Suppressor macrophage treated with lipopolysaccharide for 1 hour (primary cell): ENCODE measurements at regions not wholly inside any gene's neighbourhood (a gene's known extent, or its start where the extent isn't known, plus 50 kb on each side); places are given as distances from the start of the nearest gene placed in this dataset.
A peak's percentile ranks its signal among the peaks of the same experiment; 100 is the strongest.

Experiments
- DNase-seq, 3 donors: peaks; one replicate each; pipeline ENCODE4 v3.0.0-alpha.2; 2020 to 2022

DNA sequence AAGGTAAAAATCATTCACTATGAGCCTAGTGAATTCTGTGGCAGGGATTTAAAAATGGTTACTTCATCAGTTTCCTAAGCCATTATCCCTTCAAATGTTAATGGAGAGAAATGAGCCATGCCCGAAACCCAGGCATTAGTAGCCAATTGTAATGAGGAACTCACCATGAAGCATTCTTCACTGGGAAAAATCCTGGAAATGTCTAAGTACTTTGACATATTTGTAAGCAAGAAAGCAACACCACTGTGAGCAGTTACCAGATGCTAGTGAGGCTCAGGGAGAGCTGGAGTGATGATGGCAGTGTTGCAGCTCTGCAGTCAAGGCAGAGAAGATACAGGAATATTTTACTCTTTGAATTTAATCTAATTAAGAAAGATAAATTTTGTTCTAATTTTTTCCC, 220.0 kb upstream of the MBL2 start:
- no peak for DNase-seq

DNA sequence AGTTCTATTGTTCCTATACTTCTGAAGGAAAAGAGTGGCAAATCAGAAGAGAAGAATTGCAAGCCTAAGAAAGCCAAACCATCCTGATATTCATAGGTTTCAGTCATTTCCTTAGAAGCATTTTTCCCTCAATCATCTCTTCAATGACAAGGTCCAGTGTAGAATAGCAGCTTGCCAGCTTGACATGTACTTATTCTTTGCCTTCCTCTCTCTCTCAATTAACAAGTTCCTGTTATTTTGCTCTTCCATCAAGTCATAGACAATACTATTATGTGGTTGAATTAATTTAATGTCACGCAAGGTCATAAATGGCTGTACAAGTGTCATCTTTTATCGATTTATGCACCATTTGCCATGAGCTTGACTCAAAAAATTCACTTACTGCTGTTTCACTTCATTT, 216.3 kb upstream of the MBL2 start:
- no peak for DNase-seq

DNA sequence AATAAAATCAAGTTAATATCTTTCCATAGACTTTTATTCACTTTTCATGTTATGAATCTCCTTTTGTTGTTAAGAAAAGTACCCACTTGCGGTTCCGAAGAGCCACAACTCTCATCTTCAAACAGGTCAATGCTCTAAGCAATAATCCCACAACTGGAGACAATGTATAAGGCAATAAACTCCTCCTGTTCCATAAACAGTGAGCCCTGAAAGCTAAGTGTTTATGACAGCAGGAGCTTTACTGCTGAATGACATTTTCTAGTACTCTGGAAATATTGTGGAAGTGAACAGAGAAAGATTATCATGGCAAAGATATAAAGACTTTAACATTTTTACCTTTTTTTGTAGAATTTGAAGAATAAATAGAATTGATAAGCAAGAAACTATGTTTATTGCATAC, 213.5 kb upstream of the MBL2 start:
- DNase-seq: no peak

DNA sequence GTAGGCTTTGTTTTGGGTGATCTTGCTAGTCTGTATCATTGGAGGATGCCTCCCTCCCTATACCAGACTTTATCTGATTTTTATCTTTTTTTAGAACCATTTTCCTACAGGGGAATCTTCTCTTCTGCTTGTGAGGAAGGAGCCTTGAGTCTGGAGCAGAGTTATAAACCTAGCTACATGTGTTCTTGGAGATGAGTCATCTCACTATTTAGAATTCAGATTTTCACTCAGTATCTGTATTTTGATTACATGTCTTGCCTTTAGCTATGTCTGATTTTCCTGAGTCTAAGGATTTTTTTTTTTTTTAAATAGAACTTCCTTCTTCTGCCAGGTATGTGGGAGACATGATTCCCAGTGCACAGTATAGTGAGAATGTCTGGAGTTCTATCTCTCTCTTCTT, 211.6 kb upstream of the MBL2 start:
- DNase-seq: no peak

DNA sequence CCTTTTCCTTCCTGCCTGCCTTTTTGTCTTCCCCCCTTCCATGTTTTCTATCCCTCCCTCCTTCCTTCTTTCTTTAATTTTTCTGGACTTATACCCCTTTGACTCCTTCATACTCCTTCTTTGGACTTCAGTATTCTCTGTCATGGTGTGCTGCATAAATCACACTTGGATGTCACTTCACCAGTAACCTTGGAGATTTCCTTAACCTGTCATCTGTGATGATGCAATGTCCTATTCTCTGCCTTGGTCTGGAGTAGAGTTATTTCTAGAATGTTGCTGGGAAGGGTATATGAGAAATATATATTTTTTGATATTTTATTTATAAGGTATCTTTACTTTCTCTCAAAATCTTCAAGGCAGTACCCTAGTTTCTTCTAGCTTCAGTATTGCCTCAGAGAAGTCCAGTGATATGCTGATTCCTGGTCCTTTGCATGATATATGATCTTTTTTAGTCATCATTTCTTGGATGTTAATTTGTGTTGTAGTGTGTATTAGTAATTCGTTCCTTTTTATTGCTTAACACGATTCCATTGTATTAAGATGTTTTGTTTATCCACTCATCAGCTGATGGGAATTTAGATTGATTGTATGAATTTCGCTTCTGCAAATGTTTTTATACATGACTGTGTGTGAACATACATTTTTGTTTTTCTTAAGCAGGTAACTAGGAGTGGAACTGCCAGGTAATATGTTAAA, 206.9 kb upstream of the MBL2 start:
- DNase-seq: no peak

DNA sequence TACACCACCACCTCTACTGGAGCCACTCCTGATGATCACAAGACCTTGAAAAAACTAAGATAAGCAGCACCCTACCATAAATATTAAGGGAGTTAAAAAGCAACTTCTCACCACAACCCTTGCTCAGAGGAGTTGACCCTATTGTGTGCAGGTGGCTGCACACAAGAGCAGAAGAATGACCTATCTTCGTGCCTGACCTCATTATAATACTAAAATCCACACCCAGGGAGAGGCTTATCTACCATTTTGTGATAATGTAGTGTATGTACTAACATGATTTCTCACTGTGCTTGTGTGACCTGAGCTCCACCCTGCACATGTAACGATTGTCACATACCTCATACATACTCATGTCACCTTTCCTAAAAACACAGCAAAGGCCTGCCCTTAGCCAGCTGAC, 205.0 kb upstream of the MBL2 start:
- no peak for DNase-seq

DNA sequence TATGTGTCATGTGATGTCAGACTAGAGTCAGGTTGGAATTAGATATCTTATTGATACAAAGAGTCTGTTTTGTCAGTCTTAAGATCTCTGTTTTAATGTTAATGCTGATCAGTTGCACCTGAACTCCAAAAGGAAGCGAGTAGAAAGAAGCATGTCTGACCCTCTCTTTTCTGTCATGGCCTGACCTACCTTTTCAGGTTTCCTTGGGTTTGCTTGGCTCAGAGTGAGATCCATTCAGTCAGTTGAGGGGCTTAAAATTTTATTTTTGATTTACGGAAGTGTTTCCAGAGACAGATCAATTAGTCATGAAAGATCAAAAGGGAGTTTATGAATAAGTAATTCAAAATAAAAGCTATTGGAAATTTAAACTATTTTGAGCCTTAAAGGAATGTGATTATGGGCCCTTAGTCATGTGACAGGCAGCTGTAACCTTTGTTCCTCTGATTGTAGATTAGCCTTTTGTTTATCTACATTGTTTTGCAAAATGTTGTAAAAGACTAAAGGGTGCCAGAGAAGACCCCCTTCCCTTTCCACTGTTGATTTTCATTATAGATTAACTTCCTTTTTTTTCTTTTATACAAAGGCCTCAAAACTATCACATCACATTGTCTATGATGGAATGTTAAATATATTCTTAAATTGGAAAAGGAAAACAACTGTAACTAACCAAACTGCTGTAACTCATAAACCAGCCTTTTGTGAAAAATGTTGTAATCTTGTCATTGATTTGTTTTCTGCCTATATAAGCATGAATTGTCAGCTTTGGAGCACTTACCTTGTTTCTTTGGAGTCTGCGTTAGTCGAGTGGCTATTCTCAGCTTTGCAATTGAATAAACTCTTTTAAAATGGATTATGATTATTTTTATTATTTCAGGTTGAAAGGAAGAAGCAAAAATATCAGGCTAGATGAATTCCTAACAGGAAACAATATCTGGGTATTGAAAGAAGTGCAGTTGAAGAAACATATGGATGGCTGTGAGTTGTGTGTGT, 195.5 kb upstream of the MBL2 start:
- DNase-seq: no peak

DNA sequence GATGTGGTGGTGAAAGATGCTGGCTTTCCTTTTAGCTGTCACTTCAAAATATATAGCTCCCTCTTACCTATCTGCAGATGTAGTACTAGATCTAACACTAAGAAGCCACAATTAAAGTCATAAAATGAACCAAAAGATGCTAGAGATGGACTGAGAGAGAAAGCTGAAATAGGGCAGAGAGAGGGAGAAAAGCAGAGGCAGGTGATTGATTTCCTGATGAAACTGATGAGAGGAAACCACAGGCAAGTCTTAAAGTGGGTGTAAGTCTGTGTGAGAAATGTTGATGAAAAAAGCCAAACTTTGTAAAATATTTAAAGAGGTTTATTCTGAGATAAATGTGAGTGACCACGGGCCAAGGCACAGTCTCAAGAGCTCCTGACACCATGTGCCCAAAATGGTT, 194.3 kb upstream of the MBL2 start:
- no peak for DNase-seq

DNA sequence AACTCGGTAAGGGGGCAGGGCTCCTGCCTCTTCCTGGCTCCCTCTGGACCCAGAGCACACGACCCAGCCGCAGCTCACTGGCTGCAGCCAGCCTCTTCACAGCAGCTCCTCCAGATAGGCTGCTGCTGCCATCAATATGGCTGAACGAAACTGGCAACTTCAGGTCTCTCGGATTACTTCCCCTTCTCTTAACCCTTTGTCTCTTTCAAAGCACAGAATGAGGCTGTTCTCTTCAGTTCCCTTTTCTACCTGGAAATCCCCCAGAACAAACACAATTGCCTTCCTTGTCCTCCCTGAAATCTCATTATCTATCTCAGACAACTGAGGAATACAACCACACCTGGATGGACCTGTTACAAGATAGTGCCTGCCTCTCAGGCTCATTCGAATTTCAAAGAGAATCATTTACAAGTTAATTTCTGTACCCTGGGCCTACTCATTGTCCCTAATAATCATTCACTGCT, 193.4 kb upstream of the MBL2 start:
- DNase-seq: peak; percentile 42 to 58 (median 47)

DNA sequence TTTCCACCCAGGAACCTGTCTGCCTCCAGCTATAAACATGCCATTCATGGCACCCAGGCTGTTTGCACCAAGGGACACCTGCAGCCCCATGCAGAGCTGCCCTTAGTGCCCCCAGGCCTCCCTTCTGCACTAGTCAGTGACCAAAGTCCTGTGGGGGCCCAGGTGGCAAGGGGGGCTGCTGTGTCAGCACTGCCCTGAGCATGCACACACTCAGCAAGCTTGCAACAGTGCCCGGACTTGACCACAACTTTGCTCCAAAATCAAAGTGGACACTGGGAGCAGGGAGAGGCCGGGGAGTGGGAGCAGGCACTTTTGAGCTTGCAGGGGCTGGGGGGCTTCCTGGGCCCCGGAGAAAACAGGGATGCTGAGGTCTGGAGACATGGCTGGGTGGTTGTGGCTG, 192.9 kb upstream of the MBL2 start:
- DNase-seq: no peak

DNA sequence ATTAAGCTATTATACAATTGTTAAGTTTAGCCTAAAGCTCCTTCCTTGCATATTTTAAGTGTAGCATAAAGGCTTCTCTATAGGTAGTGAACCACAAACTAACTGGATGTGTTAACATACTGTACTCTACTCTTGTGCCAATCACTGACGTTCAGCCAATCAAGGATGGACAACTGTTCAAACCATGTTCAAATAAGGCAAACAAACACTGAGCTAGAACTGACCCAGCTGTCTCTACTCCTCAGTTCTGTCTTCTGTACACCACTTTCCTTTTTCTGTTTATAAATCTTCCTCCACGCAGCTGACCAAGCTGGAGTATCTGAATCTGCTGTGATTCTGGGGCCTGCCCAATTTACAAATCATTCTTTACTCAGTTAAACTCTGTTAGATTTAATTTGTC, 188.7 kb upstream of the MBL2 start:
- no peak for DNase-seq

DNA sequence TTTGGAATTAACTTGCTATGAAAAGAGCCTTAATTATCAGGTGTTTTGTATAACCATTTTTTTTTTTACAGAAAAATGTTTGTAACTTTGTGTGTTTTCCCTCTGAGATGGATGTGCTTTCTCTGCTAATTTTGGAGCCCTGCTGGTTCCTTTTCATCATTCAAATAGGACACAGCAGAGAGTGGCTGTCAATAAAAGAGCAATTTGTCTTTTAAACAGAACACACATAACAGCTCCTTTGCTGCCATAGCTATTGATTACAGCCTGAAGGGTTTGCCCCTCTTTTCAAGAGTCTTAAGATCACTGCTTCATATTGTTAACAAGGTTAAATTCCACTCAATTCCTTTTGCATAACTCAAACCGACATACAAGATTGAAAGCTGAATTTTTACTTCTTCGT, 187.2 kb upstream of the MBL2 start:
- DNase-seq: no peak

DNA sequence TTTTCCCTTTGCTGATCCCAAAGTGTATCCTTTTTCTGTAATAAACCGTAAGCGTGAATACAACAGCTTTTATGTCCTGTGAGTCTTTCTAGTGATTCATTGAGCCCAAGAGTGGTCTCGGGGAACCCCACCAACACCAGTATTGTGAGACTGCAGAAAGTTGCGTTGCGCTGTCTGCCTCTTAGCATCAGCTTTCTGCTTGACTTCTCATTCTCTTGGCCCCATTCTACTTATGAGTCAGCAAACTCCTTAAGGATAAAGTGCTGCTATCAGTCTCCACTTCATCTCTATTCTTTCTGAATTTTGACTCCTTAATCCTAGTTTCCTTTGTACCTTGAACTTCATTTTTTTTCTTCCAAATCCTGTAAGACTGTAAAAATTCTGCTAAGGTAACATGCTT, 184.3 kb upstream of the MBL2 start:
- no peak for DNase-seq

DNA sequence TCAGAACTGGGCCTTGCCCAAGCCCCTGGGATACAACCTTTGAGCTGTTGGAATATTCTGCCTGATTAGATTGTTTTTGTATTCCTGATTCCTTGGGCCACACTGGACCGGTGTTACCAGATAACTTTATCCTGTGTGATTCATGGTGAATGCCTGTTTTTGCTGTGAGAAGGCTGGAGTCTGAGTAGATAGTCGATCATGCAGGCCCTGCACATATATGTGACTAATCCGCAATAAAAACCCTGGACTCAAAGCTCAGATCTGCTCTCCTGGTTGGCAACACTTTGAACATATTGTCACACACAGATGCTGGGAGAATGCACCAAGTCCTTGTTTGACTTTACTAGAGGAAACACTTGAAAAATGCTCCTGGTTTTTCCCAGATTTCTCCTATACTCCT, 183.9 kb upstream of the MBL2 start:
- DNase-seq: no peak

DNA sequence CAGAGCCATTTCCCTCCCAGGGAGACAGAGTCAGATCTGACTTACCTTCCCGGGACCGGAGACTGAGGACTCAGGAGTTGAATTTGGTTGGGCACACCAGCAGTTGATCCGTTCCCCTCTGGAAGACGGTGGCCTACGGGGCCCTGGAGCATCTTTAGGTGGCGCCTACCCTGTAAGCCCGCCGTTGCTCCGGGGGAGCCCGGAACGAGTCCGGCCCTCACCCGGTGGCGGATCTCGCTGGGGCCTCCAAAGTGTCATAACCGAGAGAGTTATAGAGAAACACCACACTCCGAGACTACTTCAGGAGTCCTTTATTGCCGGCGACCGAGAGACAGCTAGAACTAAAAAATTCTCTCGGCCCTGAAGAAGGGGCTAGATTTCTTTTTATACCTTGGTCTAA, 182.8 kb upstream of the MBL2 start:
- no peak for DNase-seq

DNA sequence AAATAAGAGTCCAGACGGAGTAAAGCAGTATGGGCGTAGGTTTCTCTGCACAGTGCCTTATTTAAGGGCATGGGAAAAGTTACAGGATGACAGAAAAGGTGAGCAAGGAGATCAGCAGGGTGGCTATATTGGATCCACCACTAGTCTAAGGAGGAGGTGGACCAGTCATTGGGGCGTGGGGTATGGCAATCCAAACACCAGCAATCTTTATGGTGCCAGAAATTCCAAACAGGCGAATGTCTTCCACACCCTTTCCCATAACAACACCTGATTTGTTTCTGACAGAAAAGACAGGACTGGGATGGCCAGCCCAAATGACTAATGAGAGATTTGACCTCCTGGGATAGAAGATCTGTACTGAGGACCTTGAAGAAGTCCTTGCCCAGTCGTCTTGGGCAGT, 181.8 kb upstream of the MBL2 start:
- DNase-seq: no peak

DNA sequence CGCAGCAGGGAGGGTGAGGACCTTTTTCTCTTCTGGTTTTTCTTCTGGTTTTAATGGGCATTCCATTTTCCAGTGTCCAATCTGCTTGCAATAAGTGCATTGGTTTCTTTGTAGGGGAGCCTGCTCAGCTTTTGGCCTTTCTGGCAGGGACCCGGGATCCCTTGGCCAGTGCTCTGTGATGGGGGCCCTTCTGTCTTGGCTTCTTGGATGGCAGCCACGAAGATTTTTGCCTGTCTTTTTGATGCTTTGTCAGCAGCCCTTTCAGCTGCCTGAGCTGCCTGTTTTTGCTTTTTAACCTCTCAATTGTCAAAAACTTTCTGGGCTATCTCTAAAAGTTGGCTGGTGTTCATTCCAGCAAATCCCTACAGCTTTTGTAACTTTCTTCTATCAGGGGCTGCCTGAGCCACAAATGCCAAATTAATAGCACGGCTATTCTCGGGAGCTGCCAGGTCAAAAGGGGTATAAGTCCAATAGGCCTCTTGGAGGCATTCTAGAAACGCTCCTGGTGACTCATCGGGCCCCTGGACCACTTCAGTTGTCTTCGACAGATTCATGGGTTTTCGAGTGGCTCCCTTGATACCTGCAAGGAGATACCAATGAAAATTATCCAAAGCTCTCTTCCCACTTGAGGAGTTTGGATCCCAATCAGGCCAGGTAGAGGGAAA, 179.9 kb upstream of the MBL2 start:
- DNase-seq: no peak

DNA sequence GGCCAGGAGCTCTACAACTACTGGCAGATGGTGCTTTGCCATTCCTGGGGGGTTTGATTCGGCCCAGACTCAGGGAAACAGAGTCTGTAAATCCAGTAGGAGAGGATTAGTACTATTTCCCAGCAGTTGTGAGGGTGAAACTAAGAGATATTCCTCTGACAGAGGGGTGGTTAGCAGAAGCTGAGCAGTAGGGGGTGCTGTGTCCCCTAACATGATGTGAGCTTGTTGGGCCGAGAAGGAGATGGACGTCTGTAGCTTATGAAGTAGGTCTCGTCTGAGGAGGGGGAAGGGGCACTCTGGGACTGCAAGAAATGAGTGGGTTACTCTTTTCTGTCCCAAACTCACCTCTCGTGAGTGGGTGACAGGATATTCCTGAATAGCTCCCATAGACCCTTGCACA, 179.2 kb upstream of the MBL2 start:
- peak; percentile 64 to 84 (median 81) for DNase-seq

DNA sequence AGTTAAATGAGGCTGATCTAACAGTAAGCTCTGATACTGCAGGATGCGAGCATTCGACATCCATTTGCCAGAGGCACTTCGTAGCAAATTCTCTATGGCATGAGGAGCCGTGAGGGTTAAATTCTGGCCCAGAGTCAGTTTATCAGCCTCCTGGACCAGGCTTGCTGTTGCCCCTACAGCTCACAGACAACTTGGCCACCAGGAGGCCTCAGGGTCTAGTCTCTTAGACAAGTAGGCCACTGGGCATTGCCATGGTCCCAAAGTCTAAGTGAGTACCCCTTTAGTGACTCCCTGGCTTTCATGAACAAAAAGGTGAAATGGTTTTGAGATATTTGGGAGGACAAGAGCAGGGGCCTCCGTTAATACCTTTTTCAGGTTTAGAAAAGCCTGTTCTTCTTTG, 178.0 kb upstream of the MBL2 start:
- DNase-seq: no peak

DNA sequence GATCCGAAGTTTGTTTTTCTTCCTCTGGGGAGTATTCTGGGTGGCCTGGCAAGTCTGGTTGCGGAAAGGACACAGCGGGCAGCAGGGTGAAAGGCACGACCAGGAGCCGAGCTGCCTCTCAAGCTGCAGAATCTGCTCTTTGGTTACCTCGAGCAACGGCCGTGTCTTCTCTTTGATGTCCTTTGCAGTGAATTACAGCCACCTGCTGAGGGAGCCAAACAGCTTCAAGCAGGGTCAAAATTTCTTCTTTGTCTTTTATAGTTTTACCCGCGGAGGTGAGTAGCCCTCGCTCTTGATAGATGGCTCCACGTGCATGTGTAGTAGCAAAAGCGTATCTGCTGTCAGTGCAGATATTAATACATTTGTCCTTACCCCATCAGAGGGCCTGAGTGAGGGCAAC, 177.3 kb upstream of the MBL2 start:
- DNase-seq: no peak

DNA sequence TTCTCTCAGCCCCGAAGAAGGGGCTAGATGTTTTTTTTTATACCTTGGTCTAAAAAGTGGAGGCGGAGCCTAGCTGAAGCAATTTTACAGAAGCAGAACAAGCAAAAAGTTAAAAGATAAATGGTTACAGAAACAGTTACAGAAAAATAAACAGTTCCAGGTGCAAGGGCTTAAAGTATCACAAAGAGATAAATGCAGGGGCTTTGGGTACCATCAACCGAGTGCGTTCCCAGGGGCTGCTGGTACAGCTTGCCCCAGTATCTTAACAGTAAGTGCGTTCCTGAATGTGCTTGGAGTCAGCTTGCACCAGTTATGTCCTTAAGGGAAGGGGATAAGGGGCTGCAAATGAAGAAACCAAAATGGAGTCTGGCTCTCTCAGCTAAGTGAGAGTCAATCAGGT, 173.9 kb upstream of the MBL2 start:
- no peak for DNase-seq

DNA sequence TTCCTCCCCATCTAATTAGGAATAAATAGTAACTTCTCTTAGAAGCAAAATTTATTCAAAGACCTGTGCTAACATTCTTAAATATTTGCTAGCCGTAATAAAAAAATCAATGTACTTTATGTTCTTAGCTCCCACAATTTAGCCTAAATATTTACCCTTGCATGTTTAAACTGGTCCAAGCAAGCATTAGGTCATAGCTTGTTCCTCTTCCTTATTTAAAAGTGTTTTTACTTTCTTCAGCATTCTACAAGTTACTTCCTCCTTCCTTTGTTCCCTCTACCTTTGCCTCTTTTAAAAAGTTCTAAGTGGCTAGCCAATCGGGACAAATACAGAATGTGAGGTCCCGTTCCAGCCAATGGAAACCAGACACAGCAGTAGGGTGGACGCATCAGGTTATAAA, 172.9 kb upstream of the MBL2 start:
- peak in 1 of 3 donors; percentile 23 for DNase-seq

DNA sequence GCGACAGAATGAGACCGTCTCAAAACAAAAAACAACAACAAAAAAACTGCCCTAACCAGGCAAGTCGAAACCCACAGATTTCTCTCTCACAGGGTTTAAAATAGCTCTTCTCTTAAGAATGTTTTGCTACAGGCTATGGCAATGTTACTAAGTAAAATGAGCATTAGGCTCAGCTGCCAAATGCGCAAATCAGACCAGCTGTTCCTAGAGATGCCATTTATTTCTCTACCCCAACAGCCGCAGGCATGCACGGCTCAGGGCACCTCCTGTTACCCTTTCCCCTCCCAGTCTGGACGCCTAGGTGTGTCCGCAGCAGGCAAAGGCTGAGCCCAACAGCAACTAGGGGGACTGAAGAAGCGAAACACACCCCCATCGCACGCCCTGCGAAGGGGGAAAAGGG, 168.3 kb upstream of the MBL2 start:
- no peak for DNase-seq

DNA sequence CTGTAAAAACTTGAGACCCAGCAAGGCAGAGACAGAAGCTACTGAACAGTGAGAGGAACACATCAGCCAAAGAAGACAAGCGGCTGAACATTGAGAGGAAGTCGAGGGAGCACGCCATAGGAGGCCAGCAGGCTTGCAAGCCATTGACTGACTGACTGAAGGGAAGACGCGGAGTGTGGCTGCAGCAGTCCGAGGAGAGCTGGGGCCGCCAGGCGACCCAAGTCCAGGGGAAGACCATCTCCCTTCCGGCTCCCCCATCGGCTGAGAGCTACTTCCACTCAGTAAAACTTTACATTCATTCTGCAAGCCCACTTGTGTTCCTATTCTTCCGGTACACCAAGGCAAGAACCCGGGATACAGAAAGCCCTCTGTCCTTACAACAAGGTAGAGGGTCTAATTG, 167.3 kb upstream of the MBL2 start:
- DNase-seq: no peak
